IPS DF 4.7 (cell line): ENCODE measurements at regions not wholly inside any gene's neighbourhood (a gene's known extent, or its start where the extent isn't known, plus 50 kb on each side); places are given as distances from the start of the nearest gene placed in this dataset.

Source experiments
- DNase-seq: peaks from one replicate; pipeline ENCODE4 v3.0.0-alpha.2; 2013; ENCODE audit warnings: low spot score; ENCODE audit errors: extremely low read depth

- no peak for DNase-seq
Measured at GRCh38 chr3:117171124-117171523, 461.5 kb downstream of the TUSC7 start.

GRCh38 chr3:117172426-117172825 is 462.8 kb downstream of the TUSC7 start:
- no peak for DNase-seq

- no peak for DNase-seq
Measured at GRCh38 chr3:117181222-117181621, 471.6 kb downstream of the TUSC7 start.

- no peak for DNase-seq
Measured at GRCh38 chr3:117184574-117184973, 475.0 kb downstream of the TUSC7 start.

- no peak for DNase-seq
Measured at GRCh38 chr3:117191245-117191644, 481.7 kb downstream of the TUSC7 start.

GRCh38 chr3:117192888-117193287 is 483.3 kb downstream of the TUSC7 start:
- DNase-seq, result no peak

GRCh38 chr3:117193390-117193789 is 483.8 kb downstream of the TUSC7 start:
- no peak for DNase-seq

- no peak for DNase-seq
Measured at GRCh38 chr3:117195034-117195433, 485.5 kb downstream of the TUSC7 start.

GRCh38 chr3:117200962-117201361 is 491.4 kb downstream of the TUSC7 start:
- DNase-seq, result no peak

- DNase-seq, result no peak
Measured at GRCh38 chr3:117201901-117202774, 492.6 kb downstream of the TUSC7 start.

GRCh38 chr3:117217355-117217754 is 507.8 kb downstream of the TUSC7 start:
- DNase-seq, result no peak

GRCh38 chr3:117217760-117218316 is 508.3 kb downstream of the TUSC7 start:
- no peak for DNase-seq

GRCh38 chr3:117218641-117219048 is 509.1 kb downstream of the TUSC7 start:
- DNase-seq, result no peak

GRCh38 chr3:117219296-117219695 is 509.7 kb downstream of the TUSC7 start:
- DNase-seq, result no peak

GRCh38 chr3:117226932-117227331 is 517.4 kb downstream of the TUSC7 start:
- no peak for DNase-seq

- no peak for DNase-seq
Measured at GRCh38 chr3:117228466-117228865, 518.9 kb downstream of the TUSC7 start.

- DNase-seq, result no peak
Measured at GRCh38 chr3:117230924-117231323, 521.3 kb downstream of the TUSC7 start.

GRCh38 chr3:117234331-117234730 is 524.8 kb downstream of the TUSC7 start:
- no peak for DNase-seq

GRCh38 chr3:117235304-117235703 is 525.7 kb downstream of the TUSC7 start:
- DNase-seq, result no peak

GRCh38 chr3:117238806-117239205 is 529.2 kb downstream of the TUSC7 start:
- DNase-seq, result no peak

GRCh38 chr3:117243657-117244056 is 534.1 kb downstream of the TUSC7 start:
- DNase-seq, result no peak

GRCh38 chr3:117246771-117247555 is 537.4 kb downstream of the TUSC7 start:
- DNase-seq, result no peak
